Fibroblast of the aortic adventitia (primary cell): ENCODE measurements at regions not wholly inside any gene's neighbourhood (a gene's known extent, or its start where the extent isn't known, plus 50 kb on each side); places are given as distances from the start of the nearest gene placed in this dataset.

Experiments used
- DNase-seq: peaks from one replicate; pipeline ENCODE4 v3.0.0-alpha.2; 2010; ENCODE audit warnings: low read depth
- H3K4me3 ChIP-seq: 2 replicates; pipeline ENCODE4 v1.5.1; 2011; ENCODE audit warnings: low read depth, mild to moderate bottlenecking, control low read depth, low read length, moderate library complexity
- CTCF ChIP-seq: IDR thresholded peaks from 2 replicates; pipeline ENCODE4 v1.5.1; 2011; ENCODE audit warnings: mild to moderate bottlenecking, low read length, control low read depth, inconsistent platforms; ENCODE audit not compliant: insufficient read depth

GRCh38 chr1:64387389-64388285 lies 82.3 kb upstream of the CACHD1 start:
- no peak for DNase-seq
- TF ChIP-seq CTCF: no peak
- H3K4me3 ChIP-seq: no peak overlapping the region

GRCh38 chr1:64388336-64388735 lies 81.6 kb upstream of the CACHD1 start:
- DNase-seq: no peak
- H3K4me3 ChIP-seq: no peak overlapping the region
- no peak for TF ChIP-seq CTCF

- no peak overlapping the region for H3K4me3 ChIP-seq
- no peak for DNase-seq
- TF ChIP-seq CTCF: no peak
Observed at GRCh38 chr1:64392109-64392508, 77.8 kb upstream of the CACHD1 start.

- no peak for DNase-seq
- no peak overlapping the region for H3K4me3 ChIP-seq
- no peak for TF ChIP-seq CTCF
Observed at GRCh38 chr1:64393790-64394189, 76.1 kb upstream of the CACHD1 start.

GRCh38 chr1:64396817-64397216 lies 73.1 kb upstream of the CACHD1 start:
- DNase-seq: no peak
- TF ChIP-seq CTCF: no peak

GRCh38 chr1:64397541-64397940 lies 72.4 kb upstream of the CACHD1 start:
- no peak overlapping the region for H3K4me3 ChIP-seq
- TF ChIP-seq CTCF: no peak
- DNase-seq: no peak

More at GRCh38 chr1:64396817-64397216, 73.1 kb upstream of the CACHD1 start:
- H3K4me3 ChIP-seq: no peak overlapping the region
